ENCODE measurements at regions not wholly inside any gene's neighbourhood (a gene's known extent, or its start where the extent isn't known, plus 50 kb on each side); places are given as distances from the start of the nearest gene placed in this dataset.
A peak's percentile ranks its signal among the peaks of the same experiment; 100 is the strongest.

GRCh38 chr14:104292084-104292970 is 153.9 kb downstream of the KIF26A start:
- Histone ChIP-seq H3K9me3 (no peaks in the 10 kb centered on the region), H3K4me2 (no peak overlapping the region), H3K4me3 (no peak overlapping the region), H3K27ac (peak overlapping the region in 1 of 2 experiments; percentile 29; a peak in 1 of 6 replicates), H3K4me1 (peaks cover 21% of the 10 kb centered on the region)
- ChIA-PET CTCF (interaction anchor here (0.7 to 1.2 kb wide), 2 partner anchors 9 to 148 kb away, joined by 3 to 4 read pairs; no protein-coding TSS in a partner anchor), POLR2A (no interaction called here)
- FAIRE-seq (no peak), DNase-seq (ENCODE audit: low read depth in 1 of 2, low spot score in 1 of 2) (no peak), ATAC-seq (no peak)
- WGBS (ENCODE audit: missing lambda C conversion rate), result 76% methylated on average over 16 of the region's 28 CpGs
- TF ChIP-seq TP53 (CRISPR knock-in tag; IDR thresholded peaks at IDR 0.05) (no peak), CEBPB (IDR thresholded peaks at IDR 0.05) (no peak), NFE2L2 (conservative IDR thresholded peaks at IDR 0.05; ENCODE audit: low read length) (no peak), EHMT2 (IDR thresholded peaks at IDR 0.05; ENCODE audit: low read depth) (no peak), SMC3 (IDR thresholded peaks at IDR 0.05) (no peak), BHLHE40 (IDR thresholded peaks at IDR 0.05; ENCODE audit: low read depth, low read length) (no peak), HOXB13 (CRISPR knock-in tag; IDR thresholded peaks at IDR 0.05; ENCODE audit: low read depth) (no peak), NPAS2 (CRISPR knock-in tag; IDR thresholded peaks at IDR 0.05; ENCODE audit: borderline replicate concordance) (no peak)
- TF ChIP-seq, protein P1, sequence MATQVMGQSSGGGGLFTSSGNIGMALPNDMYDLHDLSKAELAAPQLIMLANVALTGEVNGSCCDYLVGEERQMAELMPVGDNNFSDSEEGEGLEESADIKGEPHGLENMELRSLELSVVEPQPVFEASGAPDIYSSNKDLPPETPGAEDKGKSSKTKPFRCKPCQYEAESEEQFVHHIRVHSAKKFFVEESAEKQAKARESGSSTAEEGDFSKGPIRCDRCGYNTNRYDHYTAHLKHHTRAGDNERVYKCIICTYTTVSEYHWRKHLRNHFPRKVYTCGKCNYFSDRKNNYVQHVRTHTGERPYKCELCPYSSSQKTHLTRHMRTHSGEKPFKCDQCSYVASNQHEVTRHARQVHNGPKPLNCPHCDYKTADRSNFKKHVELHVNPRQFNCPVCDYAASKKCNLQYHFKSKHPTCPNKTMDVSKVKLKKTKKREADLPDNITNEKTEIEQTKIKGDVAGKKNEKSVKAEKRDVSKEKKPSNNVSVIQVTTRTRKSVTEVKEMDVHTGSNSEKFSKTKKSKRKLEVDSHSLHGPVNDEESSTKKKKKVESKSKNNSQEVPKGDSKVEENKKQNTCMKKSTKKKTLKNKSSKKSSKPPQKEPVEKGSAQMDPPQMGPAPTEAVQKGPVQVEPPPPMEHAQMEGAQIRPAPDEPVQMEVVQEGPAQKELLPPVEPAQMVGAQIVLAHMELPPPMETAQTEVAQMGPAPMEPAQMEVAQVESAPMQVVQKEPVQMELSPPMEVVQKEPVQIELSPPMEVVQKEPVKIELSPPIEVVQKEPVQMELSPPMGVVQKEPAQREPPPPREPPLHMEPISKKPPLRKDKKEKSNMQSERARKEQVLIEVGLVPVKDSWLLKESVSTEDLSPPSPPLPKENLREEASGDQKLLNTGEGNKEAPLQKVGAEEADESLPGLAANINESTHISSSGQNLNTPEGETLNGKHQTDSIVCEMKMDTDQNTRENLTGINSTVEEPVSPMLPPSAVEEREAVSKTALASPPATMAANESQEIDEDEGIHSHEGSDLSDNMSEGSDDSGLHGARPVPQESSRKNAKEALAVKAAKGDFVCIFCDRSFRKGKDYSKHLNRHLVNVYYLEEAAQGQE (IDR thresholded peaks at IDR 0.05), result no peak

GRCh38 chr14:104293231-104293841 is 154.9 kb downstream of the KIF26A start:
- TF ChIP-seq FOXS1 (CRISPR knock-in tag; IDR thresholded peaks at IDR 0.05) (no peak), BHLHE40 (IDR thresholded peaks at IDR 0.05; ENCODE audit: low read depth, low read length) (no peak), CTCF (IDR thresholded peaks at IDR 0.05) (no peak), JUN (IDR thresholded peaks at IDR 0.05) (no peak), SREBF2 (IDR thresholded peaks at IDR 0.05) (no peak), CHD2 (IDR thresholded peaks at IDR 0.05; ENCODE audit: low read length, partially characterized antibody) (no peak), POLR2AphosphoS2 (conservative IDR thresholded peaks at IDR 0.05; ENCODE audit: low read length) (no peak), RFX5 (IDR thresholded peaks at IDR 0.05) (no peak), NR3C1 (IDR thresholded peaks at IDR 0.05) (no peak), GATA3 (IDR thresholded peaks at IDR 0.05; ENCODE audit: borderline replicate concordance) (no peak), RARB (CRISPR knock-in tag; IDR thresholded peaks at IDR 0.05) (no peak), MYC (IDR thresholded peaks at IDR 0.05; ENCODE audit: borderline replicate concordance, low read length) (no peak), ZFP36 (IDR thresholded peaks at IDR 0.05; ENCODE audit: borderline replicate concordance, partially characterized antibody) (no peak), HOXB5 (CRISPR knock-in tag; IDR thresholded peaks at IDR 0.05) (no peak), RNF2 (IDR thresholded peaks at IDR 0.05; ENCODE audit: borderline replicate concordance, low read depth) (no peak)
- TF ChIP-seq, protein P2, sequence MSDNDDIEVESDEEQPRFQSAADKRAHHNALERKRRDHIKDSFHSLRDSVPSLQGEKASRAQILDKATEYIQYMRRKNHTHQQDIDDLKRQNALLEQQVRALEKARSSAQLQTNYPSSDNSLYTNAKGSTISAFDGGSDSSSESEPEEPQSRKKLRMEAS (IDR thresholded peaks at IDR 0.05), result no peak
- TF ChIP-seq, protein P3, sequence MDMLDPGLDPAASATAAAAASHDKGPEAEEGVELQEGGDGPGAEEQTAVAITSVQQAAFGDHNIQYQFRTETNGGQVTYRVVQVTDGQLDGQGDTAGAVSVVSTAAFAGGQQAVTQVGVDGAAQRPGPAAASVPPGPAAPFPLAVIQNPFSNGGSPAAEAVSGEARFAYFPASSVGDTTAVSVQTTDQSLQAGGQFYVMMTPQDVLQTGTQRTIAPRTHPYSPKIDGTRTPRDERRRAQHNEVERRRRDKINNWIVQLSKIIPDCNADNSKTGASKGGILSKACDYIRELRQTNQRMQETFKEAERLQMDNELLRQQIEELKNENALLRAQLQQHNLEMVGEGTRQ (IDR thresholded peaks at IDR 0.05), result no peak
- TF ChIP-seq, protein P1 (IDR thresholded peaks at IDR 0.05), result no peak
- CTCF ChIA-PET, result interaction anchor here (0.9 to 1.6 kb wide), 4 partner anchors 13 to 300 kb away, joined by 3 to 4 read pairs (median 3); no protein-coding TSS in a partner anchor
- H3K4me1 ChIP-seq, result peaks cover 21% of the 10 kb centered on the region

More at GRCh38 chr14:104293231-104293841, 154.9 kb downstream of the KIF26A start:
- 50% methylated on average over 9 of the region's 15 CpGs for WGBS (ENCODE audit: missing lambda C conversion rate)
- H3K4me3 ChIP-seq, result no peak overlapping the region
- peak overlapping the region in 1 of 2 experiments; percentile 79; a peak in 3 of 6 replicates for H3K27ac ChIP-seq
- H3K9me3 ChIP-seq, result no peaks in the 10 kb centered on the region
- POLR2A ChIA-PET, result no interaction called here
- H3K4me2 ChIP-seq, result peak overlapping the region; percentile 9; the same call in 1 of the 3 replicates
- FAIRE-seq (no peak), DNase-seq (ENCODE audit: low read depth in 1 of 2, low spot score in 1 of 2) (no peak), ATAC-seq (no peak)

Measured in A549 (cell line).